Activated CD4-positive, alpha-beta T cell treated with anti-CD3 and anti-CD28 coated beads for 24 hours (primary cell): ENCODE measurements at regions not wholly inside any gene's neighbourhood (a gene's known extent, or its start where the extent isn't known, plus 50 kb on each side); places are given as distances from the start of the nearest gene placed in this dataset.
"Not testable (repeated sequence)": the region's sequence is repeated elsewhere in the genome, so short reads cannot be mapped to it uniquely, and the experiment has no call there.

Experiments
- DNase-seq, 2 donors: peaks; one replicate each; pipeline ENCODE4 v3.0.0-alpha.2; 2020; ENCODE audit warnings: low read depth in 2 of 2

GRCh38 chr3:170814822-170815221 lies 55.2 kb downstream of the RPL22L1 start:
- no peak for DNase-seq

GRCh38 chr3:170813266-170813665 lies 56.7 kb downstream of the RPL22L1 start:
- no peak for DNase-seq

GRCh38 chr3:170811928-170812591 lies 57.9 kb downstream of the RPL22L1 start:
- DNase-seq, result peak; percentile 38 to 61

- no peak for DNase-seq
Observed at GRCh38 chr3:170811515-170811914, 58.5 kb downstream of the RPL22L1 start.

GRCh38 chr3:170809975-170810357 lies 60.0 kb downstream of the RPL22L1 start:
- DNase-seq, result no peak

- DNase-seq, result no peak
Observed at GRCh38 chr3:170809007-170809974, 60.7 kb downstream of the RPL22L1 start.

- no peak for DNase-seq
Observed at GRCh38 chr3:170808041-170808440, 62.0 kb downstream of the RPL22L1 start.

GRCh38 chr3:170806676-170807075 lies 63.3 kb downstream of the RPL22L1 start:
- no peak for DNase-seq

GRCh38 chr3:170806141-170806540 lies 63.9 kb downstream of the RPL22L1 start:
- no peak for DNase-seq

- DNase-seq, result not testable (repeated sequence)
Observed at GRCh38 chr3:170805296-170805695, 64.7 kb downstream of the RPL22L1 start.

- not testable (repeated sequence) for DNase-seq
Observed at GRCh38 chr3:170804634-170805033, 65.4 kb downstream of the RPL22L1 start.

- DNase-seq, result no peak
Observed at GRCh38 chr3:170804078-170804477, 65.9 kb downstream of the RPL22L1 start.

- DNase-seq, result no peak
Observed at GRCh38 chr3:170802164-170803151, 67.5 kb downstream of the RPL22L1 start.

GRCh38 chr3:170801597-170801996 lies 68.4 kb downstream of the RPL22L1 start:
- DNase-seq, result no peak

GRCh38 chr3:170800275-170800674 lies 69.7 kb downstream of the RPL22L1 start:
- not testable (repeated sequence) for DNase-seq

- no peak for DNase-seq
Observed at GRCh38 chr3:170799009-170799408, 71.0 kb downstream of the RPL22L1 start.

GRCh38 chr3:170797685-170798084 lies 72.3 kb downstream of the RPL22L1 start:
- DNase-seq, result no peak

- no peak for DNase-seq
Observed at GRCh38 chr3:170792471-170792870, 77.5 kb downstream of the RPL22L1 start.

- DNase-seq, result no peak
Observed at GRCh38 chr3:170790647-170791046, 79.3 kb downstream of the RPL22L1 start.

- no peak for DNase-seq
Observed at GRCh38 chr3:170787464-170787863, 82.5 kb downstream of the RPL22L1 start.

GRCh38 chr3:170785454-170785853 lies 84.5 kb downstream of the RPL22L1 start:
- DNase-seq, result no peak

GRCh38 chr3:170784406-170784805 lies 85.6 kb downstream of the RPL22L1 start:
- no peak for DNase-seq
